ENCODE measurements at regions not wholly inside any gene's neighbourhood (a gene's known extent, or its start where the extent isn't known, plus 50 kb on each side); places are given as distances from the start of the nearest gene placed in this dataset.

- no peak for DNase-seq
Observed at GRCh38 chr12:63318313-63318712, 167.3 kb upstream of the AVPR1A start.

GRCh38 chr12:63317880-63318279 lies 166.9 kb upstream of the AVPR1A start:
- no peak for DNase-seq

- no peak for DNase-seq
Observed at GRCh38 chr12:63317286-63317846, 166.4 kb upstream of the AVPR1A start.

GRCh38 chr12:63313139-63313538 lies 162.1 kb upstream of the AVPR1A start:
- DNase-seq: no peak

- no peak for DNase-seq
Observed at GRCh38 chr12:63308671-63309070, 157.7 kb upstream of the AVPR1A start.

GRCh38 chr12:63307849-63308248 lies 156.8 kb upstream of the AVPR1A start:
- no peak for DNase-seq

GRCh38 chr12:63305901-63306875 lies 155.2 kb upstream of the AVPR1A start:
- DNase-seq: no peak

GRCh38 chr12:63304887-63305316 lies 153.9 kb upstream of the AVPR1A start:
- no peak for DNase-seq

GRCh38 chr12:63302941-63303536 lies 152.0 kb upstream of the AVPR1A start:
- no peak for DNase-seq

GRCh38 chr12:63302269-63302940 lies 151.4 kb upstream of the AVPR1A start:
- DNase-seq: no peak

- no peak for DNase-seq
Observed at GRCh38 chr12:63301311-63301710, 150.3 kb upstream of the AVPR1A start.

GRCh38 chr12:63298386-63298930 lies 147.5 kb upstream of the AVPR1A start:
- DNase-seq: no peak

- no peak for DNase-seq
Observed at GRCh38 chr12:63294327-63294632, 143.3 kb upstream of the AVPR1A start.

- no peak for DNase-seq
Observed at GRCh38 chr12:63292471-63293221, 141.6 kb upstream of the AVPR1A start.

GRCh38 chr12:63276537-63277365 lies 125.8 kb upstream of the AVPR1A start:
- no peak for DNase-seq

GRCh38 chr12:63266988-63267387 lies 116.0 kb upstream of the AVPR1A start:
- no peak for DNase-seq

- DNase-seq: no peak
Observed at GRCh38 chr12:63264629-63265028, 113.6 kb upstream of the AVPR1A start.

- DNase-seq: no peak
Observed at GRCh38 chr12:63250486-63250885, 99.5 kb upstream of the AVPR1A start.

GRCh38 chr12:63238892-63239291 lies 87.9 kb upstream of the AVPR1A start:
- no peak for DNase-seq

- DNase-seq: no peak
Observed at GRCh38 chr12:63232896-63233295, 81.9 kb upstream of the AVPR1A start.

- DNase-seq: no peak
Observed at GRCh38 chr12:63228853-63229252, 77.9 kb upstream of the AVPR1A start.
